A549 (cell line): ENCODE measurements at regions not wholly inside any gene's neighbourhood (a gene's known extent, or its start where the extent isn't known, plus 50 kb on each side); places are given as distances from the start of the nearest gene placed in this dataset.

Experiments used
- CEBPB ChIP-seq, 2 experiments: fragments of >200 bp in 1 of 2; sonication (Bioruptor Twin) in 1 of 2; formaldehyde crosslinking in 1 of 2; IDR thresholded peaks; 2 replicates each; pipeline ENCODE4 v1.6.1; 2012 to 2016
- CHD4 ChIP-seq: fragments of 200-600 bp; sonication (generic); IDR thresholded peaks from 2 replicates; pipeline ENCODE4 v1.6.1; 2016; ENCODE audit warnings: antibody characterized with exemption, mild to moderate bottlenecking, borderline replicate concordance
- CTCF ChIP-seq: fragments of >200 bp; sonication (Bioruptor Twin); formaldehyde crosslinking; IDR thresholded peaks from 3 replicates; pipeline ENCODE4 v1.5.1; 2016
- KDM1A ChIP-seq: fragments of 200-600 bp; sonication (generic); IDR thresholded peaks from 2 replicates; pipeline ENCODE4 v1.6.1; 2016; ENCODE audit warnings: low read depth, mild to moderate bottlenecking

- TF ChIP-seq CTCF (no peak), KDM1A (no peak), CEBPB (IDR thresholded peaks at IDR 0.05) (no peak), CHD4 (no peak)
Measured at GRCh38 chrX:115949900-115950822, 220.4 kb upstream of the AGTR2 start.
